AG10803 (cell line): ENCODE measurements at regions not wholly inside any gene's neighbourhood (a gene's known extent, or its start where the extent isn't known, plus 50 kb on each side); places are given as distances from the start of the nearest gene placed in this dataset.

Source experiments
- DNase-seq: peaks from one replicate; pipeline ENCODE4 v3.0.0; 2010; ENCODE audit warnings: low read depth
- H3K4me3 ChIP-seq: 2 replicates; pipeline ENCODE4 v1.5.1; 2011; ENCODE audit warnings: mild to moderate bottlenecking, low read length, control low read depth
- CTCF ChIP-seq: conservative IDR thresholded peaks from 2 replicates; pipeline ENCODE4 v1.5.1; 2011; ENCODE audit warnings: mild to moderate bottlenecking, low read length, control low read depth, inconsistent platforms

GRCh38 chr20:57082357-57082945 lies 184.0 kb downstream of the BMP7 start:
- no peak overlapping the region for H3K4me3 ChIP-seq
- no peak for TF ChIP-seq CTCF
- DNase-seq: no peak

GRCh38 chr20:57083072-57083471 lies 183.4 kb downstream of the BMP7 start:
- no peak for TF ChIP-seq CTCF
- no peak overlapping the region for H3K4me3 ChIP-seq
- no peak for DNase-seq

DNA sequence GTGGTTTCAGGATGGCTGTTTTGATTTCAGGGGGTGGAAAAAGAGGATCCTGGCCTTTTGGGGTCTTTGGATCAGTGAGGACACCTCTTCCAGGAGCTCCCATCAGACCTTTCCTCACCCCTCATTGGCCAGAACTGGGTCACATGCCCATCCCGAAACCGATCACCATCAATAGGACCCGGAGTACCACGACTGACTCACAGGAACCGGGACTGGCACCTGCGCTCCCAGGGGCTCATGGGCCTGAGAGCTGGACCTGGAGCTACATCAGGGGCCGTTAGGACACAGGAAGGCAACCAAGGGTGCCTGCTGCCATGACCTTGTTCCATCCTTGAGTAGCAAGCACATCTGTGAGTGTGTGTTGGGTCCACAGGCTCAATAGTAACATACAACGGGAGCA lies 180.4 kb downstream of the BMP7 start:
- DNase-seq: no peak
- TF ChIP-seq CTCF: no peak
- no peak overlapping the region for H3K4me3 ChIP-seq

DNA sequence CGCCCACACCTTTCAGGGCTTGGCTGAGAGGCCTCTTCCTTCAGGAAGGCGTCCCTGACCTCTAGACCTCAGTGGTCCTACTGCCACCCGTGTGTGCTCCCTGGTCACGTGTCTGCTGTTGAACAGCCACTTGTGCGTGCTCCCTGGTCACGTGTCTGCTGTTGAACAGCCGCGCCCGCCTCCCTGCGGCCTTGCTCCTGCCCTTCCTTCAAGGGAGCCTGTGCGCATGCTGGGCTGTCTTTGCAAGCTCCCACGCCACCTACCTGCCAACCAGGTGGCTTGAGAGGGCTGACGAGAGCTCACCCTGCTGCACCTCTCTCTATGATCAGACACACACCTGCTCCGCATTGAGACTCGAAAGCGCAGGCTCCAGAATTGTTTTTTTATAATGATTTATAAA lies 179.3 kb downstream of the BMP7 start:
- DNase-seq: no peak

DNA sequence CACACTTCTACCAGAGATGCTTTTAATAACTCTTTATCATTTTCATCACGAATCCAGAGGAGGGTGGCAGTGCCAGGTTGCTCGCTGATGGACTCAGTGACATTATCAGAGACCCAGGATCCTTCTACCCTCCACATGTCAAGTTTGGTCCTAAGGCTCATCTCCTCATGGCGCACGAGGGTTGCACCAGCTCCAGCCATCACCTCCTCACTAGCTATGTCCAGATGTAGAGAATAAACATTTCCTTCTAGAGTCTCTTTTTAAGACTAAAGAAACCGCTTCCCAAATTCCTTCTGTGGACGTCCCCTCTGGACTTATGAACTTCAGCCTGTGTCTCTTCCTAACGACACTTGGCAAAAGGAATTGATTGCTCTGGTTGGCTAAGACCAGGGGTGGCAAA lies 178.7 kb downstream of the BMP7 start:
- no peak for DNase-seq
- no peak overlapping the region for H3K4me3 ChIP-seq
- no peak; the same call in 1 of the 2 replicates for TF ChIP-seq CTCF

More for the DNA sequence above, 179.3 kb downstream of the BMP7 start:
- no peak for TF ChIP-seq CTCF
- no peak overlapping the region for H3K4me3 ChIP-seq

DNA sequence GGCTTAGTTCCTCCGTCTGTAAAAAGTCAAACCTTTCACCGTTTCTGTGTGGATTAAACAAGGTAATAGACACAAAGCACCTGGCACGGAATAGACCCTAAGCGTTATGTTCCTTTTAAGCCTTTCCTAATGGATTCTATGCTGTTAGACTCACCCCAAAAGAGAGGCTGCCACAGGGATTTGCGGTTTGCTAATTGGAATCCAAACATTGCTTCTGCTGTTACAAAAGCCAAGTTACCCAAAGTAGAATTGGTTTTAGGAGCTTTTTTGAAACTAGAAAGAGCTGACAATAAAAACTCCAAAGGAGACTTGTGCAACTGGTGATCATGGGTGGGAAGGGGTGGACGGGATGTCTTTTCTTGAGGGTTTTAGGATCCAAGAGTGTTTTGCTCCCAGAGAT lies 178.0 kb downstream of the BMP7 start:
- TF ChIP-seq CTCF: no peak
- peak; percentile 67 for DNase-seq
- no peak overlapping the region for H3K4me3 ChIP-seq

GRCh38 chr20:57089699-57090144 lies 176.7 kb downstream of the BMP7 start:
- peak; percentile 30 for DNase-seq
- TF ChIP-seq CTCF: peak; percentile 83

More at GRCh38 chr20:57089699-57090144, 176.7 kb downstream of the BMP7 start:
- no peak overlapping the region for H3K4me3 ChIP-seq
